Suprapubic skin (tissue), 3 donors: ENCODE measurements at regions not wholly inside any gene's neighbourhood (a gene's known extent, or its start where the extent isn't known, plus 50 kb on each side); places are given as distances from the start of the nearest gene placed in this dataset.

ENCODE experiments used
- EP300 ChIP-seq: sonication (generic); formaldehyde crosslinking; IDR thresholded peaks from one replicate; pipeline ENCODE4 v1.6.1; 2017; ENCODE audit warnings: antibody characterized with exemption
- TF ChIP-seq, protein P1 (sequence below), 2 donors: fragments of 200-600 bp in 1 of 2; fragments of 450-650 bp in 1 of 2; sonication (generic) in 1 of 2; IDR thresholded peaks; one replicate each; pipeline ENCODE4 v1.5.1; 2016 to 2019; ENCODE audit warnings: antibody characterized with exemption in 2 of 2, mild to moderate bottlenecking in 1 of 2, moderate library complexity in 1 of 2

DNA sequence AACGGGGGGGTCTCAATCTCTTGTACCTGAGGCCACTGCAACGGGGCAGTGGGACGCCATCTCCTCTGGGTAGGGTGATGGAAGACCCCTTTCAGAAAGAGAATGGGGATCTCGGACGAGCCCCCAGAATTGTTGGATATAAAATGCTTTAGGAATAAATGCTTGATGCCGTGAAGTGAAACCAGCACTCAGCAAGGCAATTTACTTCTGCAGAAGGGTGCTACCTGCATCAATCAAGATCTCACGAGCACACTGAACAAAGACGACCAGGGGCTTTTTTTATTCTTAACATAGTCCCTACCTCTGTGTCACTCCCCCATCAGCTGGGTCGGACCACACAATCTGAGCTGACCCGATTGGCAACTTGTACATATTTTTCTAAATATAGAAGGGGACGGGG is 203.6 kb upstream of the TBX18 start:
- TF ChIP-seq, protein P1, sequence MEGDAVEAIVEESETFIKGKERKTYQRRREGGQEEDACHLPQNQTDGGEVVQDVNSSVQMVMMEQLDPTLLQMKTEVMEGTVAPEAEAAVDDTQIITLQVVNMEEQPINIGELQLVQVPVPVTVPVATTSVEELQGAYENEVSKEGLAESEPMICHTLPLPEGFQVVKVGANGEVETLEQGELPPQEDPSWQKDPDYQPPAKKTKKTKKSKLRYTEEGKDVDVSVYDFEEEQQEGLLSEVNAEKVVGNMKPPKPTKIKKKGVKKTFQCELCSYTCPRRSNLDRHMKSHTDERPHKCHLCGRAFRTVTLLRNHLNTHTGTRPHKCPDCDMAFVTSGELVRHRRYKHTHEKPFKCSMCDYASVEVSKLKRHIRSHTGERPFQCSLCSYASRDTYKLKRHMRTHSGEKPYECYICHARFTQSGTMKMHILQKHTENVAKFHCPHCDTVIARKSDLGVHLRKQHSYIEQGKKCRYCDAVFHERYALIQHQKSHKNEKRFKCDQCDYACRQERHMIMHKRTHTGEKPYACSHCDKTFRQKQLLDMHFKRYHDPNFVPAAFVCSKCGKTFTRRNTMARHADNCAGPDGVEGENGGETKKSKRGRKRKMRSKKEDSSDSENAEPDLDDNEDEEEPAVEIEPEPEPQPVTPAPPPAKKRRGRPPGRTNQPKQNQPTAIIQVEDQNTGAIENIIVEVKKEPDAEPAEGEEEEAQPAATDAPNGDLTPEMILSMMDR (IDR thresholded peaks at IDR 0.05) = no peak
- TF ChIP-seq EP300 = no peak
